ENCODE measurements at regions not wholly inside any gene's neighbourhood (a gene's known extent, or its start where the extent isn't known, plus 50 kb on each side); places are given as distances from the start of the nearest gene placed in this dataset.

- no peak for ATAC-seq
- TF ChIP-seq, protein P1, sequence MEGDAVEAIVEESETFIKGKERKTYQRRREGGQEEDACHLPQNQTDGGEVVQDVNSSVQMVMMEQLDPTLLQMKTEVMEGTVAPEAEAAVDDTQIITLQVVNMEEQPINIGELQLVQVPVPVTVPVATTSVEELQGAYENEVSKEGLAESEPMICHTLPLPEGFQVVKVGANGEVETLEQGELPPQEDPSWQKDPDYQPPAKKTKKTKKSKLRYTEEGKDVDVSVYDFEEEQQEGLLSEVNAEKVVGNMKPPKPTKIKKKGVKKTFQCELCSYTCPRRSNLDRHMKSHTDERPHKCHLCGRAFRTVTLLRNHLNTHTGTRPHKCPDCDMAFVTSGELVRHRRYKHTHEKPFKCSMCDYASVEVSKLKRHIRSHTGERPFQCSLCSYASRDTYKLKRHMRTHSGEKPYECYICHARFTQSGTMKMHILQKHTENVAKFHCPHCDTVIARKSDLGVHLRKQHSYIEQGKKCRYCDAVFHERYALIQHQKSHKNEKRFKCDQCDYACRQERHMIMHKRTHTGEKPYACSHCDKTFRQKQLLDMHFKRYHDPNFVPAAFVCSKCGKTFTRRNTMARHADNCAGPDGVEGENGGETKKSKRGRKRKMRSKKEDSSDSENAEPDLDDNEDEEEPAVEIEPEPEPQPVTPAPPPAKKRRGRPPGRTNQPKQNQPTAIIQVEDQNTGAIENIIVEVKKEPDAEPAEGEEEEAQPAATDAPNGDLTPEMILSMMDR (IDR thresholded peaks at IDR 0.05), result no peak
- WGBS, 2 donors, result 73 to 80% methylated on average over 3 of the region's 3 CpGs
- DNase-seq, result no peak
- H3K36me3 ChIP-seq, result no peaks in the 10 kb centered on the region
- no peak overlapping the region for H3K4me3 ChIP-seq
- intact Hi-C loops (cut with DNase I), result no loop called here
- no peaks in the 10 kb centered on the region for H3K27me3 ChIP-seq
- FAIRE-seq, result no peak
- H3K4me1 ChIP-seq, result no peaks in the 10 kb centered on the region
- no peaks in the 10 kb centered on the region for H3K9me3 ChIP-seq
- H3K27ac ChIP-seq, result no peak overlapping the region
Measured at GRCh38 chr10:8437896-8438295, 383.4 kb downstream of the GATA3 start.

DNA sequence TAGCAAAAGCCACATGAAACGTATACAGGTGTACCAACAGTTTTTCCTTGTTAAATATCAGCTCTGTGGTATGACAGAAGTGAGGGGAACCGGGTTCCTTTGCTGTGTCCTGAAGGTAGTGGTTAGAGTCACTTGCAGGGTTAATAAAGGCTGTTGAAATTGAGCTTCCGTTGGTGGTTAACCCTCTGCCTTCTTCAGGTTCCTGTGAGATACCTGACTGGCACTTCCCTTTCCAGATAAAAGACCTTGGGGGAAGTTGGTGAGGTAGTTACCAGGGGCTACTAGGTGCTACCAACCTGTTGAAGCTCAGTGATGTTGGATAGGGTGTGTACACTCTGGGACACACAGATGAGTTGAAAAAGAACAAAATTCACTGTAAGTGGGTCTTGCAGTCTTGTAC, 384.1 kb downstream of the GATA3 start:
- no peak overlapping the region for H3K4me3 ChIP-seq
- H3K4me1 ChIP-seq, result no peaks in the 10 kb centered on the region
- FAIRE-seq (no peak), DNase-seq (no peak), ATAC-seq (no peak)
- 18 to 22% methylated on average over 3 of the region's 3 CpGs for WGBS, 2 donors
- H3K27me3 ChIP-seq, result no peaks in the 10 kb centered on the region
- intact Hi-C loops (cut with DNase I), result no loop called here
- TF ChIP-seq, protein P1 (IDR thresholded peaks at IDR 0.05), result no peak
- H3K9me3 ChIP-seq, result no peaks in the 10 kb centered on the region
- no peak overlapping the region for H3K27ac ChIP-seq
- H3K36me3 ChIP-seq, result no peaks in the 10 kb centered on the region

DNA sequence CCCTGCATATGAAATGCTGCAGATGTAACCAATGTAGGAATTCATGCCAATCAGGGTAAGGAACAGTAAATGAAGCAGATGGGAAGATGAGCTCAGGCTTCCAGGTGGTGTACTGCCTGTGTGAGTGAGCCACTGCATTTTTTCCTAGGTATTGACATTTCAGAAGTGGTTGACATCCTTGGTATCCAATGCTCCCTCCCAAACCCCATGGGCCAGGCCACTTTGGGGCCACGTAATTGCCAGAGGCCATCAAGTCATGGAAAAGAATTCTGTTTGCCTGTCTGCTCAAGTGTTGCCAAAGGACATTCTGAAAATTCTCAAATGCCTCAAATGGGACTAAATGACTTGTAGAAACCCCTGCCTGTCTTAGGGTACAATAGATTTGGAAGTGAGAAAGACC, 384.6 kb downstream of the GATA3 start:
- Histone ChIP-seq H3K9me3 (no peaks in the 10 kb centered on the region), H3K27ac (no peak overlapping the region), H3K4me1 (no peaks in the 10 kb centered on the region), H3K36me3 (no peaks in the 10 kb centered on the region), H3K27me3 (no peaks in the 10 kb centered on the region), H3K4me3 (no peak overlapping the region)
- intact Hi-C loops (cut with DNase I), result no loop called here
- FAIRE-seq (no peak), ATAC-seq (no peak), DNase-seq (no peak)
- TF ChIP-seq, protein P1 (IDR thresholded peaks at IDR 0.05), result no peak
- WGBS, 2 donors, result 29 to 36% methylated on average over 1 of the region's 1 CpG

GRCh38 chr10:8444630-8445029, 390.1 kb downstream of the GATA3 start:
- no peak for ATAC-seq

DNA sequence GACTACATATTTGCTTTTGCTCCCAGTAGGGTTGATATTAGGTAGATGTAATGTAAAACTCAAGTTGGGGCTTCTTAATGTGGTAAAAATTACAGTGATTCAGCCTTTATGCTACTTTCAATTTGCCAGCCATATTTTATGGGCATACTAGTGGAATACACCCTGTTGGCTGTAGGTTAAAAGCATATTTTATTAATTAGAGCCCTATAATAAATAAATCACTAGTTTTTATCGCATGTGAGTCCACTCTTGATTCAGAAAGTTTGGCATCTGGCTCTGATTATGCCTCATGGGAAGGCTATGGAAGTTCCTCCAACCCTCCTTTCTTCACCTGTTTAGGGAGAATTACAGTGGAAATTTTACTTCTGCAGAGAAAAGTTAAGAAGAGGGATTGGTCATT, 390.9 kb downstream of the GATA3 start:
- no peak for FAIRE-seq
- Histone ChIP-seq H3K9me3 (no peaks in the 10 kb centered on the region), H3K36me3 (no peaks in the 10 kb centered on the region), H3K27me3 (peaks cover 0 to 4% (median 0%) of the 10 kb centered on the region in 4 donors), H3K4me1 (no peaks in the 10 kb centered on the region), H3K27ac (no peak overlapping the region), H3K4me3 (no peak overlapping the region)
- TF ChIP-seq, protein P1 (IDR thresholded peaks at IDR 0.05), result no peak
- no peak for DNase-seq
- WGBS, 2 donors, result 69 to 74% methylated on average over 1 of the region's 1 CpG
- no peak for ATAC-seq
- intact Hi-C loops (cut with DNase I), result no loop called here

More at GRCh38 chr10:8444630-8445029, 390.1 kb downstream of the GATA3 start:
- H3K4me3 ChIP-seq, result no peak overlapping the region
- H3K4me1 ChIP-seq, result no peaks in the 10 kb centered on the region
- no peak overlapping the region for H3K27ac ChIP-seq
- no peak for DNase-seq
- no peaks in the 10 kb centered on the region for H3K9me3 ChIP-seq
- WGBS, 2 donors, result 7% methylated on average over 7 of the region's 7 CpGs
- TF ChIP-seq, protein P1 (IDR thresholded peaks at IDR 0.05), result no peak
- peaks cover 0 to 4% (median 0%) of the 10 kb centered on the region in 4 donors for H3K27me3 ChIP-seq
- H3K36me3 ChIP-seq, result no peaks in the 10 kb centered on the region
- no peak for FAIRE-seq
- intact Hi-C loops (cut with DNase I), result no loop called here
